ENCODE measurements at regions not wholly inside any gene's neighbourhood (a gene's known extent, or its start where the extent isn't known, plus 50 kb on each side); places are given as distances from the start of the nearest gene placed in this dataset.

- peaks cover 6% of the 10 kb centered on the region for H3K27me3 ChIP-seq (ENCODE audit: insufficient read depth, low read length, poor library complexity)
- DNase-seq (no peak), ATAC-seq (ENCODE audit: insufficient read depth, low read depth) (no peak)
- no peak overlapping the region for H2AFZ ChIP-seq (ENCODE audit: low read depth, low read length)
- no peaks in the 10 kb centered on the region for H4K20me1 ChIP-seq (ENCODE audit: insufficient read depth, low read length)
- TF ChIP-seq EZH2 (IDR thresholded peaks at IDR 0.05; ENCODE audit: borderline replicate concordance, low read depth, low read length, severe bottlenecking) (no peak), CTCF (IDR thresholded peaks at IDR 0.05; ENCODE audit: borderline replicate concordance, extremely low read depth, low read length, poor library complexity, severe bottlenecking) (no peak)
- H3K4me1 ChIP-seq (ENCODE audit: insufficient read depth, low read length) = no peaks in the 10 kb centered on the region
- H3K27ac ChIP-seq (ENCODE audit: low read length) = no peak overlapping the region
- no peaks in the 10 kb centered on the region for H3K36me3 ChIP-seq (ENCODE audit: insufficient read depth, low read length)
- H3K9me3 ChIP-seq (ENCODE audit: insufficient read depth, low read length, severe bottlenecking) = no peaks in the 10 kb centered on the region
- H3K79me2 ChIP-seq (ENCODE audit: insufficient read depth, low read length) = no peaks in the 10 kb centered on the region
- H3K4me2 ChIP-seq (ENCODE audit: insufficient read depth, low read length) = no peak overlapping the region
- H3K4me3 ChIP-seq (ENCODE audit: low read depth in 1 of 2, low read length in 2 of 2) = no peak overlapping the region
- no peak overlapping the region for H3K9ac ChIP-seq (ENCODE audit: low read depth, low read length)
Observed at GRCh38 chr7:35386082-35386815, 132.3 kb upstream of the TBX20 start.

GRCh38 chr7:35384761-35385700, 131.1 kb upstream of the TBX20 start:
- Histone ChIP-seq H3K4me1 (ENCODE audit: insufficient read depth, low read length) (no peaks in the 10 kb centered on the region), H3K9ac (ENCODE audit: low read depth, low read length) (no peak overlapping the region), H2AFZ (ENCODE audit: low read depth, low read length) (no peak overlapping the region), H3K79me2 (ENCODE audit: insufficient read depth, low read length) (no peaks in the 10 kb centered on the region), H3K27ac (ENCODE audit: low read length) (no peak overlapping the region), H3K4me2 (ENCODE audit: insufficient read depth, low read length) (no peak overlapping the region), H3K4me3 (ENCODE audit: low read depth in 1 of 2, low read length in 2 of 2) (no peak overlapping the region), H4K20me1 (ENCODE audit: insufficient read depth, low read length) (no peaks in the 10 kb centered on the region), H3K36me3 (ENCODE audit: insufficient read depth, low read length) (no peaks in the 10 kb centered on the region), H3K27me3 (ENCODE audit: insufficient read depth, low read length, poor library complexity) (peaks cover 9% of the 10 kb centered on the region), H3K9me3 (ENCODE audit: insufficient read depth, low read length, severe bottlenecking) (no peaks in the 10 kb centered on the region)
- ATAC-seq (ENCODE audit: insufficient read depth, low read depth) (no peak), DNase-seq (no peak)
- TF ChIP-seq CTCF (IDR thresholded peaks at IDR 0.05; ENCODE audit: borderline replicate concordance, extremely low read depth, low read length, poor library complexity, severe bottlenecking) = no peak
- TF ChIP-seq EZH2 (IDR thresholded peaks at IDR 0.05; ENCODE audit: borderline replicate concordance, low read depth, low read length, severe bottlenecking) = no peak

GRCh38 chr7:35380739-35381224, 126.9 kb upstream of the TBX20 start:
- H3K9me3 ChIP-seq (ENCODE audit: insufficient read depth, low read length, severe bottlenecking) = no peaks in the 10 kb centered on the region
- no peak overlapping the region for H3K27ac ChIP-seq (ENCODE audit: low read length)
- no peak overlapping the region for H3K4me3 ChIP-seq (ENCODE audit: low read depth in 1 of 2, low read length in 2 of 2)
- H2AFZ ChIP-seq (ENCODE audit: low read depth, low read length) = no peak overlapping the region
- H3K4me2 ChIP-seq (ENCODE audit: insufficient read depth, low read length) = no peak overlapping the region
- H3K79me2 ChIP-seq (ENCODE audit: insufficient read depth, low read length) = no peaks in the 10 kb centered on the region
- no peak overlapping the region for H3K9ac ChIP-seq (ENCODE audit: low read depth, low read length)
- no peaks in the 10 kb centered on the region for H3K36me3 ChIP-seq (ENCODE audit: insufficient read depth, low read length)
- H4K20me1 ChIP-seq (ENCODE audit: insufficient read depth, low read length) = no peaks in the 10 kb centered on the region
- no peak for ATAC-seq (ENCODE audit: insufficient read depth, low read depth)
- DNase-seq = no peak
- H3K4me1 ChIP-seq (ENCODE audit: insufficient read depth, low read length) = no peaks in the 10 kb centered on the region
- peaks cover 9% of the 10 kb centered on the region for H3K27me3 ChIP-seq (ENCODE audit: insufficient read depth, low read length, poor library complexity)
- TF ChIP-seq EZH2 (IDR thresholded peaks at IDR 0.05; ENCODE audit: borderline replicate concordance, low read depth, low read length, severe bottlenecking) (no peak), CTCF (IDR thresholded peaks at IDR 0.05; ENCODE audit: borderline replicate concordance, extremely low read depth, low read length, poor library complexity, severe bottlenecking) (no peak)

Measured in DND-41 (cell line).